ENCODE measurements at regions not wholly inside any gene's neighbourhood (a gene's known extent, or its start where the extent isn't known, plus 50 kb on each side); places are given as distances from the start of the nearest gene placed in this dataset.

GRCh38 chr7:91379991-91380390 is 115.8 kb downstream of the FZD1 start:
- Histone ChIP-seq H4K20me1 (ENCODE audit: insufficient read depth) (no peaks in the 10 kb centered on the region), H3K4me2 (ENCODE audit: low read length) (no peak overlapping the region), H3K9ac (ENCODE audit: low read length) (no peak overlapping the region), H3F3A (ENCODE audit: insufficient read depth, low read length, poor library complexity, severe bottlenecking) (no peaks in the 10 kb centered on the region), H3K9me3 (ENCODE audit: low read length) (no peaks in the 10 kb centered on the region), H3K27ac (ENCODE audit: low read length) (no peak overlapping the region), H3K36me3 (ENCODE audit: insufficient read depth, low read length) (no peaks in the 10 kb centered on the region), H3K27me3 (ENCODE audit: insufficient read depth, low read depth, low read length) (no peaks in the 10 kb centered on the region), H3K9me2 (ENCODE audit: insufficient read depth, low read length) (no peaks in the 10 kb centered on the region), H3K4me3 (ENCODE audit: low read length) (no peak overlapping the region), H2AFZ (ENCODE audit: low read depth, low read length) (no peak overlapping the region), H3K79me2 (replicated peaks; ENCODE audit: insufficient read depth, low read length) (no peaks in the 10 kb centered on the region)
- no peak for TF ChIP-seq RAD21 (conservative IDR thresholded peaks at IDR 0.05)
- TF ChIP-seq, protein P1, sequence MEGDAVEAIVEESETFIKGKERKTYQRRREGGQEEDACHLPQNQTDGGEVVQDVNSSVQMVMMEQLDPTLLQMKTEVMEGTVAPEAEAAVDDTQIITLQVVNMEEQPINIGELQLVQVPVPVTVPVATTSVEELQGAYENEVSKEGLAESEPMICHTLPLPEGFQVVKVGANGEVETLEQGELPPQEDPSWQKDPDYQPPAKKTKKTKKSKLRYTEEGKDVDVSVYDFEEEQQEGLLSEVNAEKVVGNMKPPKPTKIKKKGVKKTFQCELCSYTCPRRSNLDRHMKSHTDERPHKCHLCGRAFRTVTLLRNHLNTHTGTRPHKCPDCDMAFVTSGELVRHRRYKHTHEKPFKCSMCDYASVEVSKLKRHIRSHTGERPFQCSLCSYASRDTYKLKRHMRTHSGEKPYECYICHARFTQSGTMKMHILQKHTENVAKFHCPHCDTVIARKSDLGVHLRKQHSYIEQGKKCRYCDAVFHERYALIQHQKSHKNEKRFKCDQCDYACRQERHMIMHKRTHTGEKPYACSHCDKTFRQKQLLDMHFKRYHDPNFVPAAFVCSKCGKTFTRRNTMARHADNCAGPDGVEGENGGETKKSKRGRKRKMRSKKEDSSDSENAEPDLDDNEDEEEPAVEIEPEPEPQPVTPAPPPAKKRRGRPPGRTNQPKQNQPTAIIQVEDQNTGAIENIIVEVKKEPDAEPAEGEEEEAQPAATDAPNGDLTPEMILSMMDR (IDR thresholded peaks at IDR 0.05; ENCODE audit: poor library complexity, severe bottlenecking): no peak

DNA sequence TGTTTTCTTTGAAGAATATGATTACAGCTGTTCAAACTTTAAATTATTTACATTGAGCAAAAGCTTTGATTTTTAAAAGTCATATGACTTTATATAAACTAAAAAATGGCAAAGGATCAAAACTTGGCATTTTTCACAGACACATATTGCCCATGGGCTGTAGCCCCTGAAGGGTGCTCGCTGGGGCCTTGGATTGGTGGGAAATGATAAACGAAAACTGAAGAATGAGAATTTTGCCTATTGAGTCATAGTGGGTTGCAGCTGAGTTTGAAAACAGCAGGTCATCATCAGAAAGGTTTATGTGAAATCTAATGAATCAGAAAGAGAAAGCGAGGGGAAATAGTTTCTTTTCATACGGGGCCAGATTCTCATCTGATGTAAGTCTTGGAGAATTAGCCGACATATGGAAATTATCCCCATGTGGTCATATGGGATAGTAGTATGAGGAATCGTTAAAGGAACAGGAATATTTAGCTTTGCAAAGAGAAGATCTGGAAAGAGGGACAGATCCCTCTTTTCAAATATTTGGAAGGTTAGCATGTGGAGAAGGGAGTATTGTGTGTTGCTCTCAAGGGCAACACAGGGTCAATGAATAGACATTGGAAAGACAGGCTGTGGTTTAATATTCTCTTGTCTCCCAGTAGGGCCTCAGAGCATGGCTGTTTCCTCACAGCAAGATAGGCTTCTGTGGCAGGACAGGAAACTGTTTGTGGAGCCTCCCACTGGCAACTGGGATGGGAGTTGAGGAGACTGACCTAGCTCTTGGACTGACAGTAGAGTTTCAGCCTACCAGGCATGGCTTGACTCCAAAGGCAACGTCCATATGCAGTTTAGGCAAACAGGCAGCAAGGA is 119.0 kb downstream of the FZD1 start:
- no peak overlapping the region for H3K4me3 ChIP-seq (ENCODE audit: low read length)
- TF ChIP-seq EP300 (conservative IDR thresholded peaks at IDR 0.05; ENCODE audit: poor library complexity, severe bottlenecking): no peak
- TF ChIP-seq RAD21 (conservative IDR thresholded peaks at IDR 0.05): no peak
- no peak for TF ChIP-seq SMC3 (conservative IDR thresholded peaks at IDR 0.05; ENCODE audit: poor library complexity)
- TF ChIP-seq EZH2 (IDR thresholded peaks at IDR 0.05; ENCODE audit: borderline replicate concordance, insufficient read depth, low read length, poor library complexity, severe bottlenecking): no peak
- TF ChIP-seq, protein P2, sequence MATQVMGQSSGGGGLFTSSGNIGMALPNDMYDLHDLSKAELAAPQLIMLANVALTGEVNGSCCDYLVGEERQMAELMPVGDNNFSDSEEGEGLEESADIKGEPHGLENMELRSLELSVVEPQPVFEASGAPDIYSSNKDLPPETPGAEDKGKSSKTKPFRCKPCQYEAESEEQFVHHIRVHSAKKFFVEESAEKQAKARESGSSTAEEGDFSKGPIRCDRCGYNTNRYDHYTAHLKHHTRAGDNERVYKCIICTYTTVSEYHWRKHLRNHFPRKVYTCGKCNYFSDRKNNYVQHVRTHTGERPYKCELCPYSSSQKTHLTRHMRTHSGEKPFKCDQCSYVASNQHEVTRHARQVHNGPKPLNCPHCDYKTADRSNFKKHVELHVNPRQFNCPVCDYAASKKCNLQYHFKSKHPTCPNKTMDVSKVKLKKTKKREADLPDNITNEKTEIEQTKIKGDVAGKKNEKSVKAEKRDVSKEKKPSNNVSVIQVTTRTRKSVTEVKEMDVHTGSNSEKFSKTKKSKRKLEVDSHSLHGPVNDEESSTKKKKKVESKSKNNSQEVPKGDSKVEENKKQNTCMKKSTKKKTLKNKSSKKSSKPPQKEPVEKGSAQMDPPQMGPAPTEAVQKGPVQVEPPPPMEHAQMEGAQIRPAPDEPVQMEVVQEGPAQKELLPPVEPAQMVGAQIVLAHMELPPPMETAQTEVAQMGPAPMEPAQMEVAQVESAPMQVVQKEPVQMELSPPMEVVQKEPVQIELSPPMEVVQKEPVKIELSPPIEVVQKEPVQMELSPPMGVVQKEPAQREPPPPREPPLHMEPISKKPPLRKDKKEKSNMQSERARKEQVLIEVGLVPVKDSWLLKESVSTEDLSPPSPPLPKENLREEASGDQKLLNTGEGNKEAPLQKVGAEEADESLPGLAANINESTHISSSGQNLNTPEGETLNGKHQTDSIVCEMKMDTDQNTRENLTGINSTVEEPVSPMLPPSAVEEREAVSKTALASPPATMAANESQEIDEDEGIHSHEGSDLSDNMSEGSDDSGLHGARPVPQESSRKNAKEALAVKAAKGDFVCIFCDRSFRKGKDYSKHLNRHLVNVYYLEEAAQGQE (IDR thresholded peaks at IDR 0.05; ENCODE audit: borderline replicate concordance): no peak
- no peak for TF ChIP-seq TAF1 (IDR thresholded peaks at IDR 0.05; ENCODE audit: low read depth)
- TF ChIP-seq, protein P1 (IDR thresholded peaks at IDR 0.05; ENCODE audit: poor library complexity, severe bottlenecking): no peak
- H3K36me3 ChIP-seq (ENCODE audit: insufficient read depth, low read length): no peaks in the 10 kb centered on the region
- no peak overlapping the region for H3K9ac ChIP-seq (ENCODE audit: low read length)
- H3K27ac ChIP-seq (ENCODE audit: low read length): no peak overlapping the region
- no peak overlapping the region for H2AFZ ChIP-seq (ENCODE audit: low read depth, low read length)
- no peaks in the 10 kb centered on the region for H3K9me3 ChIP-seq (ENCODE audit: low read length)
- H4K20me1 ChIP-seq (ENCODE audit: insufficient read depth): no peaks in the 10 kb centered on the region
- H3F3A ChIP-seq (ENCODE audit: insufficient read depth, low read length, poor library complexity, severe bottlenecking): no peaks in the 10 kb centered on the region
- H3K4me2 ChIP-seq (ENCODE audit: low read length): no peak overlapping the region
- H3K27me3 ChIP-seq (ENCODE audit: insufficient read depth, low read depth, low read length): no peaks in the 10 kb centered on the region
- H3K79me2 ChIP-seq (replicated peaks; ENCODE audit: insufficient read depth, low read length): no peaks in the 10 kb centered on the region
- H3K9me2 ChIP-seq (ENCODE audit: insufficient read depth, low read length): no peaks in the 10 kb centered on the region

All from neural cell (in vitro differentiated cells).